Ishikawa (cell line): ENCODE measurements at regions not wholly inside any gene's neighbourhood (a gene's known extent, or its start where the extent isn't known, plus 50 kb on each side); places are given as distances from the start of the nearest gene placed in this dataset.

Experiments
- CEBPB ChIP-seq: IDR thresholded peaks from 2 replicates; pipeline ENCODE4 v1.6.1; 2012
- NFIC ChIP-seq: IDR thresholded peaks from 2 replicates; pipeline ENCODE4 v1.6.1; 2012
- RAD21 ChIP-seq: IDR thresholded peaks from 2 replicates; pipeline ENCODE4 v1.6.1; 2012; ENCODE audit warnings: low read depth
- TF ChIP-seq, protein P1 (sequence below): IDR thresholded peaks from 2 replicates; pipeline ENCODE4 v1.6.1; 2012; ENCODE audit warnings: low read depth, mild to moderate bottlenecking
- TF ChIP-seq, protein P2 (sequence below): IDR thresholded peaks from 2 replicates; pipeline ENCODE4 v1.6.1; 2012

DNA sequence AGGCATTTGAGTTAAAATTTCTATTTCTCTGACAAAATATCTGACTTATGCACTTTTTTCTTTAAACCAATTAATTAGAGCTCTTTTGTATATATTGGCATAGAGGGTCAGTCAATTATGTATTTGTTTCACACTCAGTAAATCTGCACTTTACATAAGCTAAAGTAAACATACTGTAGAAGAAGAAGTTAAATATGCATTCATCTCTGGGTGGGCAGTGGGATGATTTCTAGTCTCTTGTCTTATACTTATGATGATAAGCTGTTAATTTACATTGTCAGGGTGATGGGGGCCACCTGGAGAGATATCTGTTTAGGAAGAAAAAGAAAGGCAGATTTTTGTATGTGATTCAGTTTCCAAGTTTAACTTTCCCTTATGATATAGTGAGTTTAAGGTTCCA, 330.8 kb downstream of the IPO8 start:
- TF ChIP-seq CEBPB = no peak
- TF ChIP-seq NFIC = no peak
- TF ChIP-seq, protein P1, sequence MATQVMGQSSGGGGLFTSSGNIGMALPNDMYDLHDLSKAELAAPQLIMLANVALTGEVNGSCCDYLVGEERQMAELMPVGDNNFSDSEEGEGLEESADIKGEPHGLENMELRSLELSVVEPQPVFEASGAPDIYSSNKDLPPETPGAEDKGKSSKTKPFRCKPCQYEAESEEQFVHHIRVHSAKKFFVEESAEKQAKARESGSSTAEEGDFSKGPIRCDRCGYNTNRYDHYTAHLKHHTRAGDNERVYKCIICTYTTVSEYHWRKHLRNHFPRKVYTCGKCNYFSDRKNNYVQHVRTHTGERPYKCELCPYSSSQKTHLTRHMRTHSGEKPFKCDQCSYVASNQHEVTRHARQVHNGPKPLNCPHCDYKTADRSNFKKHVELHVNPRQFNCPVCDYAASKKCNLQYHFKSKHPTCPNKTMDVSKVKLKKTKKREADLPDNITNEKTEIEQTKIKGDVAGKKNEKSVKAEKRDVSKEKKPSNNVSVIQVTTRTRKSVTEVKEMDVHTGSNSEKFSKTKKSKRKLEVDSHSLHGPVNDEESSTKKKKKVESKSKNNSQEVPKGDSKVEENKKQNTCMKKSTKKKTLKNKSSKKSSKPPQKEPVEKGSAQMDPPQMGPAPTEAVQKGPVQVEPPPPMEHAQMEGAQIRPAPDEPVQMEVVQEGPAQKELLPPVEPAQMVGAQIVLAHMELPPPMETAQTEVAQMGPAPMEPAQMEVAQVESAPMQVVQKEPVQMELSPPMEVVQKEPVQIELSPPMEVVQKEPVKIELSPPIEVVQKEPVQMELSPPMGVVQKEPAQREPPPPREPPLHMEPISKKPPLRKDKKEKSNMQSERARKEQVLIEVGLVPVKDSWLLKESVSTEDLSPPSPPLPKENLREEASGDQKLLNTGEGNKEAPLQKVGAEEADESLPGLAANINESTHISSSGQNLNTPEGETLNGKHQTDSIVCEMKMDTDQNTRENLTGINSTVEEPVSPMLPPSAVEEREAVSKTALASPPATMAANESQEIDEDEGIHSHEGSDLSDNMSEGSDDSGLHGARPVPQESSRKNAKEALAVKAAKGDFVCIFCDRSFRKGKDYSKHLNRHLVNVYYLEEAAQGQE = no peak
- TF ChIP-seq RAD21 = no peak
- TF ChIP-seq, protein P2, sequence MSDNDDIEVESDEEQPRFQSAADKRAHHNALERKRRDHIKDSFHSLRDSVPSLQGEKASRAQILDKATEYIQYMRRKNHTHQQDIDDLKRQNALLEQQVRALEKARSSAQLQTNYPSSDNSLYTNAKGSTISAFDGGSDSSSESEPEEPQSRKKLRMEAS = no peak
